ENCODE measurements at regions not wholly inside any gene's neighbourhood (a gene's known extent, or its start where the extent isn't known, plus 50 kb on each side); places are given as distances from the start of the nearest gene placed in this dataset.

DNA sequence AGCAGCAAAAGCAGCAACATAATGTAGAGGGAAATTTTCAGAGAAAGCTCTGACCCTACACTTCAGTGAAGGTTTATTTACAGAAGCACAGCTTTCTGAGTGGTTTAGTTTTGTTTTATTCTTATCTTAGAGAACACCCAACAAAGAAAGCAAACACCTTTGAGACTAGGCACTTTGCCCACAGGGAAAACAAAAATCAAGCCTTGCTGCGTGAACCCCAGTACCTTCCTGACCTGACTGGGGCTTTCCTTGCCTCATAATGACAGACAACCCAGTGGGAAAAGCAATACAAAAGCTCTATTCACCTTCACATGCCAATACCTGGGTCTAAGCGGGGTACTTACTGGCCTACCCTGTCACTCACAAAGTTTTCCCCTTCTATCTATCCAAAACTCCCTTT, 189.8 kb downstream of the HINT1 start:
- H3K27ac Mint-ChIP-seq = no peak overlapping the region
- TF ChIP-seq, protein P1, sequence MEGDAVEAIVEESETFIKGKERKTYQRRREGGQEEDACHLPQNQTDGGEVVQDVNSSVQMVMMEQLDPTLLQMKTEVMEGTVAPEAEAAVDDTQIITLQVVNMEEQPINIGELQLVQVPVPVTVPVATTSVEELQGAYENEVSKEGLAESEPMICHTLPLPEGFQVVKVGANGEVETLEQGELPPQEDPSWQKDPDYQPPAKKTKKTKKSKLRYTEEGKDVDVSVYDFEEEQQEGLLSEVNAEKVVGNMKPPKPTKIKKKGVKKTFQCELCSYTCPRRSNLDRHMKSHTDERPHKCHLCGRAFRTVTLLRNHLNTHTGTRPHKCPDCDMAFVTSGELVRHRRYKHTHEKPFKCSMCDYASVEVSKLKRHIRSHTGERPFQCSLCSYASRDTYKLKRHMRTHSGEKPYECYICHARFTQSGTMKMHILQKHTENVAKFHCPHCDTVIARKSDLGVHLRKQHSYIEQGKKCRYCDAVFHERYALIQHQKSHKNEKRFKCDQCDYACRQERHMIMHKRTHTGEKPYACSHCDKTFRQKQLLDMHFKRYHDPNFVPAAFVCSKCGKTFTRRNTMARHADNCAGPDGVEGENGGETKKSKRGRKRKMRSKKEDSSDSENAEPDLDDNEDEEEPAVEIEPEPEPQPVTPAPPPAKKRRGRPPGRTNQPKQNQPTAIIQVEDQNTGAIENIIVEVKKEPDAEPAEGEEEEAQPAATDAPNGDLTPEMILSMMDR (IDR thresholded peaks at IDR 0.05) = no peak
- no peaks in the 10 kb centered on the region for H3K27me3 Mint-ChIP-seq (ENCODE audit: low read depth, poor library complexity)
- peaks cover 12% of the 10 kb centered on the region for H3K9me3 Mint-ChIP-seq
- no peaks in the 10 kb centered on the region for H3K4me1 Mint-ChIP-seq
- H3K4me3 Mint-ChIP-seq = no peak overlapping the region
- no peak for DNase-seq
- no peaks in the 10 kb centered on the region for H3K36me3 Mint-ChIP-seq (ENCODE audit: low read depth)

DNA sequence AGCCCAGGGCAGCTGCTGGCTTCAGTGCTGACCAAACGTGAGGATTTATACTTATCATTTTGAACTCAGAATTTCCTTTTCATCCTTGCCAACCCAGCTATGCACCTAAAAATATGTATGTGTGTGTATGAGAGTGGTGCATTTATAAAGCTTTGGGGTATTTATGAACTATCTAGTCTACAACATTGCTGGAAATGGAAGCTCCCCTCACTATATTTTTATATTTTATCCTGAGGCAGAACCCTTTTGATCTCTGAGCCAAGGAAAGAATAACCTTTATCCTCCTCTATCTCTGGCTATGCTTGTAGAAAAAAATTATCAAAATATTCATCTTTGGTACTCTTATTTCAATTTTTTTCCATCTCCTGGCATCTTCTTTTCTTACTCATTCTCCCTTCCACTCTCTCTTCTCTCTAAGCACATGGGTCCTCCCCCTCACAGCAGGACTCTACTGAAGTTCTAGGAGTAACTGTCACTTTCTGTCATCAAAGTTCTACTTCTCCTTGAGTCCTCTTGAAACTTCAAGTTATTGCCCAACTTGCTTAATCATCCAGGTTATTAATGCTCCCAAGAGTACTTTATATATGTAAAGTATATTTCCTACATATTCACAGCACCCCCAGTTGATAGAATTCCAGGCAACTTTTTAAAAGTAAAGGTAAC, 190.9 kb downstream of the HINT1 start:
- Mint-ChIP-seq H3K27me3 (ENCODE audit: low read depth, poor library complexity) (no peaks in the 10 kb centered on the region), H3K36me3 (ENCODE audit: low read depth) (no peaks in the 10 kb centered on the region), H3K4me3 (no peak overlapping the region), H3K27ac (no peak overlapping the region), H3K4me1 (no peaks in the 10 kb centered on the region), H3K9me3 (peaks cover 11% of the 10 kb centered on the region)
- TF ChIP-seq, protein P1 (IDR thresholded peaks at IDR 0.05) = no peak
- DNase-seq = no peak

DNA sequence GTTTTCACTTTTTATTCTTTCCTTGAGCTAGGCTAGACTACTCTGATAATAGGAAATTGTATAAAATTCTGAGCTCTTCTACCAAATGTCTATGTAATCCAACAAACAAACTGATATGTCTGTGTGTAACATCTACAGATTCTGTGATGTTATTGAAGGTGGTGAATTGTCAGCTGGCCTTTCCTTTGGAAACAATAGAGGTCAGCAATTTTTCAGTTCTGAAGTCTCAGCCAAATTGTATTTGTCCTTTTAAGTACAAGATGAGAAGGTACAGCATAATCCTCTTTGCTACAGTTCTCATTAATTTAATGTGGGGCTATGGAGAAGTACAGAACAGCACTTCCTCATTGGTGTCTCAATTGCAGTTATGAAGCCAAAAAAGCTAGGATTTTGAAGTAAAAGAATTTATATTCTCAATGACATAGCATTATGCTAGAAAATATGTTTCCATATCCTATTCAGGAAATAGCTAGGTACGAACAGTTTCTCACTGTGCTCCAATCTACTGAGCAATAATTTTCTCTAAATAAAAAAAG, 198.0 kb downstream of the HINT1 start:
- no peaks in the 10 kb centered on the region for H3K4me1 Mint-ChIP-seq
- no peak overlapping the region for H3K27ac Mint-ChIP-seq
- no peak for DNase-seq
- peaks cover 19% of the 10 kb centered on the region for H3K9me3 Mint-ChIP-seq
- H3K36me3 Mint-ChIP-seq (ENCODE audit: low read depth) = peaks cover 7% of the 10 kb centered on the region
- H3K4me3 Mint-ChIP-seq = no peak overlapping the region
- TF ChIP-seq, protein P1 (IDR thresholded peaks at IDR 0.05) = no peak
- peaks cover 4% of the 10 kb centered on the region for H3K27me3 Mint-ChIP-seq (ENCODE audit: low read depth, poor library complexity)

DNA sequence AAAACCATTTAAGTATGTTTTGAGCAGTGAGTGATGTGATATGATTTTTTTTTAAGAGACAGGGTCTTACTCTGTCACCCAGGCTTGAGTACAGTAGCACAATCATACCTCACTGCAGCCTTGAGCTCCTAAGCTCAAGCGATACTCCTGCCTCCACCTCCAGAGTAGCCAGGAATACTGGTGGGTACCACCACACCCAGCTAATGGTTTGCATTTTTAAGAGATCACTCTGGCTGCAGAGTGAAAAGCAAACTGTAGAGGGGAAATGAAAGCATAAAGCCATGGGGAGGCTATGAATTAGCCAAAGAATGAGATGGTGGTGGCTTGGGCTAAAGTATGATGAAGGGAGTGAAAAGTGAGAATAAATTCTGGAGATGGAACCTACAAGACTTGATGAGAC, 199.1 kb downstream of the HINT1 start:
- peaks cover 16% of the 10 kb centered on the region for H3K9me3 Mint-ChIP-seq
- H3K36me3 Mint-ChIP-seq (ENCODE audit: low read depth) = peaks cover 7% of the 10 kb centered on the region
- peaks cover 4% of the 10 kb centered on the region for H3K27me3 Mint-ChIP-seq (ENCODE audit: low read depth, poor library complexity)
- no peak overlapping the region for H3K4me3 Mint-ChIP-seq
- no peak for DNase-seq
- H3K4me1 Mint-ChIP-seq = no peaks in the 10 kb centered on the region
- TF ChIP-seq, protein P1 (IDR thresholded peaks at IDR 0.05) = no peak
- H3K27ac Mint-ChIP-seq = peak overlapping the region; percentile 1

DNA sequence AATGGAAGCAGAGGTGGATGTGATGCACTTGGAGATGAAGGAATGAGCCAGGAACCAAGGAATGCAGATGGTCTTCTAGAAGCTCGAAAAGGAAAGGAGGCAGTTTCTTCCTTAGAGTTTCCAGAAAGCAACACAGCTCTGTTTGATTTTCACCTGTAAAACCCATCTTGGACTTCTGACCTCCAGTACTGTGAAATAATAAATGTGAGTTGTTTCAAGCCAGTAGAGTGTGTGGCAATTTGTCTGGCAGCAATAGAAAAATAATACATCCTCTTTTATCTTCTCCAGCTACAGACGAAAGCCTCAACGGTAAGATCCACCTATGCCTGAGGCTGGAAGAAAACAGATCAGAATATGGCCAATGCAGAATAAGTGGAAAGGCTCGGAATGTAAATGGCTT, 199.7 kb downstream of the HINT1 start:
- no peak for DNase-seq
- Mint-ChIP-seq H3K4me3 (no peak overlapping the region), H3K36me3 (ENCODE audit: low read depth) (peaks cover 7% of the 10 kb centered on the region), H3K9me3 (peaks cover 21% of the 10 kb centered on the region), H3K4me1 (no peaks in the 10 kb centered on the region), H3K27me3 (ENCODE audit: low read depth, poor library complexity) (peaks cover 4% of the 10 kb centered on the region), H3K27ac (no peak overlapping the region)
- TF ChIP-seq, protein P1 (IDR thresholded peaks at IDR 0.05) = no peak
